ENCODE measurements at regions not wholly inside any gene's neighbourhood (a gene's known extent, or its start where the extent isn't known, plus 50 kb on each side); places are given as distances from the start of the nearest gene placed in this dataset.
A peak's percentile ranks its signal among the peaks of the same experiment; 100 is the strongest.
"Not testable (repeated sequence)": the region's sequence is repeated elsewhere in the genome, so short reads cannot be mapped to it uniquely, and the experiment has no call there.

- no peak for TF ChIP-seq CTCF (IDR thresholded peaks at IDR 0.05; ENCODE audit: low read depth, low read length)
- DNase-seq (ENCODE audit: low read depth) = no peak
- no peak overlapping the region for H3K4me3 ChIP-seq (ENCODE audit: low read depth, low read length)
Observed at GRCh38 chr9:80679916-80680315, 1009.4 kb downstream of the TLE1 start.

GRCh38 chr9:80678906-80679305, 1010.4 kb downstream of the TLE1 start:
- no peak for DNase-seq (ENCODE audit: low read depth)
- H3K4me3 ChIP-seq (ENCODE audit: low read depth, low read length) = no peak overlapping the region
- TF ChIP-seq CTCF (IDR thresholded peaks at IDR 0.05; ENCODE audit: low read depth, low read length) (no peak), POLR2A (IDR thresholded peaks at IDR 0.05; ENCODE audit: extremely low read depth, insufficient read length) (no peak), MAX (IDR thresholded peaks at IDR 0.05; ENCODE audit: low read depth, low read length) (no peak), MYC (IDR thresholded peaks at IDR 0.05; ENCODE audit: low read depth, low read length) (no peak)

GRCh38 chr9:80673496-80673895, 1015.9 kb downstream of the TLE1 start:
- TF ChIP-seq CTCF (IDR thresholded peaks at IDR 0.05; ENCODE audit: low read depth, low read length) (no peak), POLR2A (IDR thresholded peaks at IDR 0.05; ENCODE audit: extremely low read depth, insufficient read length) (no peak), MAX (IDR thresholded peaks at IDR 0.05; ENCODE audit: low read depth, low read length) (no peak), MYC (IDR thresholded peaks at IDR 0.05; ENCODE audit: low read depth, low read length) (no peak)
- no peak for DNase-seq (ENCODE audit: low read depth)
- no peak overlapping the region for H3K4me3 ChIP-seq (ENCODE audit: low read depth, low read length)

- no peak overlapping the region for H3K4me3 ChIP-seq (ENCODE audit: low read depth, low read length)
- TF ChIP-seq CTCF (IDR thresholded peaks at IDR 0.05; ENCODE audit: low read depth, low read length) (no peak), MAX (IDR thresholded peaks at IDR 0.05; ENCODE audit: low read depth, low read length) (no peak), POLR2A (IDR thresholded peaks at IDR 0.05; ENCODE audit: extremely low read depth, insufficient read length) (no peak), MYC (IDR thresholded peaks at IDR 0.05; ENCODE audit: low read depth, low read length) (no peak)
- no peak for DNase-seq (ENCODE audit: low read depth)
Observed at GRCh38 chr9:80665479-80665878, 1023.9 kb downstream of the TLE1 start.

GRCh38 chr9:80664327-80665210, 1024.8 kb downstream of the TLE1 start:
- H3K4me3 ChIP-seq (ENCODE audit: low read depth, low read length) = no peak overlapping the region
- peak; percentile 11; the same call in 1 of the 2 replicates for TF ChIP-seq MAX (IDR thresholded peaks at IDR 0.05; ENCODE audit: low read depth, low read length)
- no peak for TF ChIP-seq POLR2A (IDR thresholded peaks at IDR 0.05; ENCODE audit: extremely low read depth, insufficient read length)
- DNase-seq (ENCODE audit: low read depth) = peak; percentile 47

GRCh38 chr9:80659751-80660150, 1029.6 kb downstream of the TLE1 start:
- DNase-seq (ENCODE audit: low read depth); H3K4me3 ChIP-seq (ENCODE audit: low read depth, low read length): not testable (repeated sequence)

GRCh38 chr9:80651044-80651443, 1038.3 kb downstream of the TLE1 start:
- DNase-seq (ENCODE audit: low read depth) = no peak
- TF ChIP-seq MYC (IDR thresholded peaks at IDR 0.05; ENCODE audit: low read depth, low read length) = no peak
- TF ChIP-seq CTCF (IDR thresholded peaks at IDR 0.05; ENCODE audit: low read depth, low read length) = no peak
- TF ChIP-seq MAX (IDR thresholded peaks at IDR 0.05; ENCODE audit: low read depth, low read length) = no peak
- TF ChIP-seq POLR2A (IDR thresholded peaks at IDR 0.05; ENCODE audit: extremely low read depth, insufficient read length) = no peak
- no peak overlapping the region for H3K4me3 ChIP-seq (ENCODE audit: low read depth, low read length)
